HFF-Myc (cell line): ENCODE measurements at regions not wholly inside any gene's neighbourhood (a gene's known extent, or its start where the extent isn't known, plus 50 kb on each side); places are given as distances from the start of the nearest gene placed in this dataset.
A peak's percentile ranks its signal among the peaks of the same experiment; 100 is the strongest.

Source experiments
- DNase-seq: peaks from one replicate; pipeline ENCODE4 v3.0.0-alpha.2; 2011; ENCODE audit warnings: low read depth; ENCODE audit errors: extremely low read depth
- H3K4me3 ChIP-seq: replicated peaks from 2 replicates; pipeline ENCODE4 v1.5.1; 2011; ENCODE audit warnings: low read depth, mild to moderate bottlenecking, control low read depth, low read length
- CTCF ChIP-seq: IDR thresholded peaks from 2 replicates; pipeline ENCODE4 v1.5.1; 2012; ENCODE audit warnings: mild to moderate bottlenecking, low read depth, low read length, control low read depth; ENCODE audit errors: missing control alignments

- DNase-seq: no peak
- no peak overlapping the region for H3K4me3 ChIP-seq
- TF ChIP-seq CTCF: no peak
Observed at GRCh38 chr9:80046481-80046880, 474.7 kb downstream of the TLE4 start.

GRCh38 chr9:80041821-80042220, 470.1 kb downstream of the TLE4 start:
- H3K4me3 ChIP-seq: no peak overlapping the region
- no peak for TF ChIP-seq CTCF
- DNase-seq: no peak

- H3K4me3 ChIP-seq: no peak overlapping the region
- no peak for DNase-seq
- TF ChIP-seq CTCF: no peak
Observed at GRCh38 chr9:80040457-80040856, 468.7 kb downstream of the TLE4 start.

- no peak for DNase-seq
- H3K4me3 ChIP-seq: no peak overlapping the region
- TF ChIP-seq CTCF: no peak
Observed at GRCh38 chr9:80030801-80031200, 459.0 kb downstream of the TLE4 start.

- no peak for TF ChIP-seq CTCF
- H3K4me3 ChIP-seq: no peak overlapping the region
- peak; percentile 4 for DNase-seq
Observed at GRCh38 chr9:80028501-80028900, 456.7 kb downstream of the TLE4 start.

GRCh38 chr9:80025796-80026520, 454.2 kb downstream of the TLE4 start:
- no peak overlapping the region for H3K4me3 ChIP-seq
- DNase-seq: no peak
- TF ChIP-seq CTCF: no peak

GRCh38 chr9:80025131-80025530, 453.4 kb downstream of the TLE4 start:
- DNase-seq: no peak
- TF ChIP-seq CTCF: no peak
- H3K4me3 ChIP-seq: no peak overlapping the region
